ENCODE measurements at regions not wholly inside any gene's neighbourhood (a gene's known extent, or its start where the extent isn't known, plus 50 kb on each side); places are given as distances from the start of the nearest gene placed in this dataset.

DNA sequence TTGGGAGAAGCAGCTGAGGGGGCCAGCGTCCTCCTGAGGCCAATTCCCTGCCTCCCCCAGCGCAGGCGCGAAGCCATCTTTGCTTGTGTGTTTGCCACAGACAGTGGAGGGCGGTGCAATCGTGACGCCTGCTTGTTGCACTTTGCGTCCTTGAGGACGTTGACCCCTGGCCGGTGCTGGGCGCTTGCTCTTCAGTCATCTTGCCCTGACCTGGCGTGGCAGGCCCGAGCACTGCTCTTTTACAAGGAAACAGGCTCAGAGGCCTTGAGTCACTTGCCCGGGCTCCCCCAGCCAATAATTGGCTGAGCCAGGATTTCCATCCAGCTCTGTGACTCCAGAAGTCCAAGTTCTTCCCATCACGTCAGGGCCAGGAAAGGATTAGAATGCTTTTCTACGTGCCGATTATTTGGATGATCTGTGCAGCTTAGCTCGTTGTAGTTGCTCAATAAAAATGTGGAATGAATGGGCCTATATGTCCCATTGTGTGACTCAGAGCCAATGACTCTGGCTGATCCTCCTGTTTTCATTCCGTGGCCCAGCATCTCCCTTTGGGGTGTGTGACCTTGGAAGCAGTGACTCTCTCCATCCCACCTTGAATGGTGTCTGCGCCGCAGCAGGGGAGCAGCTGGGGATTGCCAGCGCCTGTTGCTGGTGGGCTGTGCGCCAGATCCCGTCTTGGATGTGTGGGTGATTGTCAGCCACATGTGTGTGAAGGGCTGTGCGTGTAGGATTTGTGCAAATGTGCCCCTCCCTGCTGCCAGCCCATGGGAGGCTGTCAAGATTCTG is 214.1 kb downstream of the SEC14L1 start (continued):
- TF ChIP-seq HOXA9 (CRISPR knock-in tag; IDR thresholded peaks at IDR 0.05; ENCODE audit: borderline replicate concordance) (no peak), SP2 (CRISPR knock-in tag; IDR thresholded peaks at IDR 0.05) (no peak), ZNF468 (CRISPR knock-in tag; IDR thresholded peaks at IDR 0.05) (0 out of 2 replicates have a peak, but pooled peaks have one; percentile 69), SKI (IDR thresholded peaks at IDR 0.05; ENCODE audit: partially characterized antibody) (peak; percentile 86), EED (CRISPR knock-in tag; IDR thresholded peaks at IDR 0.05) (peak; percentile 81; the same call in 1 of the 2 replicates), ZNF672 (CRISPR knock-in tag; IDR thresholded peaks at IDR 0.05) (no peak), FOXA1 (IDR thresholded peaks at IDR 0.05) (no peak), FOXA1 (CRISPR knock-in tag; IDR thresholded peaks at IDR 0.05) (peak; percentile 75), MIER3 (CRISPR knock-in tag; IDR thresholded peaks at IDR 0.05; ENCODE audit: borderline replicate concordance) (peak; percentile 96), CREB1 (IDR thresholded peaks at IDR 0.05) (peak; percentile 82), CREB1 (CRISPR knock-in tag; IDR thresholded peaks at IDR 0.05) (peak; percentile 60; the same call in 1 of the 2 replicates), ZNF292 (CRISPR knock-in tag; IDR thresholded peaks at IDR 0.05; ENCODE audit: borderline replicate concordance, low read depth) (peak; percentile 96), STAG1 (CRISPR knock-in tag; IDR thresholded peaks at IDR 0.05) (peak; percentile 39), FOSL1 (CRISPR knock-in tag; IDR thresholded peaks at IDR 0.05; ENCODE audit: borderline replicate concordance) (no peak), ZSCAN21 (CRISPR knock-in tag; IDR thresholded peaks at IDR 0.05; ENCODE audit: borderline replicate concordance) (peak; percentile 88; the same call in 1 of the 2 replicates), ZFAT (CRISPR knock-in tag; conservative IDR thresholded peaks at IDR 0.05) (no peak)
- TF ChIP-seq, protein P1, sequence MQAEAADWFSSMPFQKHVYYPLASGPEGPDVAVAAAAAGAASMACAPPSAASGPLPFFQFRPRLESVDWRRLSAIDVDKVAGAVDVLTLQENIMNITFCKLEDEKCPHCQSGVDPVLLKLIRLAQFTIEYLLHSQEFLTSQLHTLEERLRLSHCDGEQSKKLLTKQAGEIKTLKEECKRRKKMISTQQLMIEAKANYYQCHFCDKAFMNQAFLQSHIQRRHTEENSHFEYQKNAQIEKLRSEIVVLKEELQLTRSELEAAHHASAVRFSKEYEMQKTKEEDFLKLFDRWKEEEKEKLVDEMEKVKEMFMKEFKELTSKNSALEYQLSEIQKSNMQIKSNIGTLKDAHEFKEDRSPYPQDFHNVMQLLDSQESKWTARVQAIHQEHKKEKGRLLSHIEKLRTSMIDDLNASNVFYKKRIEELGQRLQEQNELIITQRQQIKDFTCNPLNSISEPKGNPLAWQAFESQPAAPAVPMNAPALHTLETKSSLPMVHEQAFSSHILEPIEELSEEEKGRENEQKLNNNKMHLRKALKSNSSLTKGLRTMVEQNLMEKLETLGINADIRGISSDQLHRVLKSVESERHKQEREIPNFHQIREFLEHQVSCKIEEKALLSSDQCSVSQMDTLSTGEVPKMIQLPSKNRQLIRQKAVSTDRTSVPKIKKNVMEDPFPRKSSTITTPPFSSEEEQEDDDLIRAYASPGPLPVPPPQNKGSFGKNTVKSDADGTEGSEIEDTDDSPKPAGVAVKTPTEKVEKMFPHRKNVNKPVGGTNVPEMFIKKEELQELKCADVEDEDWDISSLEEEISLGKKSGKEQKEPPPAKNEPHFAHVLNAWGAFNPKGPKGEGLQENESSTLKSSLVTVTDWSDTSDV (CRISPR knock-in tag; IDR thresholded peaks at IDR 0.05): no peak
- TF ChIP-seq, protein P2, sequence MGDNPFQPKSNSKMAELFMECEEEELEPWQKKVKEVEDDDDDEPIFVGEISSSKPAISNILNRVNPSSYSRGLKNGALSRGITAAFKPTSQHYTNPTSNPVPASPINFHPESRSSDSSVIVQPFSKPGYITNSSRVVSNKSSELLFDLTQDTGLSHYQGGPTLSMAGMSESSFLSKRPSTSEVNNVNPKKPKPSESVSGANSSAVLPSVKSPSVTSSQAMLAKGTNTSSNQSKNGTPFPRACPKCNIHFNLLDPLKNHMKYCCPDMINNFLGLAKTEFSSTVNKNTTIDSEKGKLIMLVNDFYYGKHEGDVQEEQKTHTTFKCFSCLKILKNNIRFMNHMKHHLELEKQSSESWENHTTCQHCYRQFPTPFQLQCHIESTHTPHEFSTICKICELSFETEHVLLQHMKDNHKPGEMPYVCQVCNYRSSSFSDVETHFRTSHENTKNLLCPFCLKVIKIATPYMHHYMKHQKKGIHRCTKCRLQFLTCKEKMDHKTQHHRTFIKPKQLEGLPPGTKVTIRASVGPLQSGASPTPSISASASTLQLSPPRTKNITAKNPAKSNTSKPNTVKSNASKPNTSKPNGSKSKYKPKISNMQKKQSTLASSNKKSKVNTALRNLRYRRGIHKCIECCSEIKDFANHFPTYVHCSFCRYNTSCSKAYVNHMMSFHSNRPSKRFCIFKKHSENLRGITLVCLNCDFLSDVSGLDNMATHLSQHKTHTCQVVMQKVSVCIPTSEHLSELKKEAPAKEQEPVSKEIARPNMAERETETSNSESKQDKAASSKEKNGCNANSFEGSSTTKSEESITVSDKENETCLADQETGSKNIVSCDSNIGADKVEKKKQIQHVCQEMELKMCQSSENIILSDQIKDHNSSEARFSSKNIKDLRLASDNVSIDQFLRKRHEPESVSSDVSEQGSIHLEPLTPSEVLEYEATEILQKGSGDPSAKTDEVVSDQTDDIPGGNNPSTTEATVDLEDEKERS (CRISPR knock-in tag; IDR thresholded peaks at IDR 0.05): peak; percentile 87
- TF ChIP-seq, protein P3, sequence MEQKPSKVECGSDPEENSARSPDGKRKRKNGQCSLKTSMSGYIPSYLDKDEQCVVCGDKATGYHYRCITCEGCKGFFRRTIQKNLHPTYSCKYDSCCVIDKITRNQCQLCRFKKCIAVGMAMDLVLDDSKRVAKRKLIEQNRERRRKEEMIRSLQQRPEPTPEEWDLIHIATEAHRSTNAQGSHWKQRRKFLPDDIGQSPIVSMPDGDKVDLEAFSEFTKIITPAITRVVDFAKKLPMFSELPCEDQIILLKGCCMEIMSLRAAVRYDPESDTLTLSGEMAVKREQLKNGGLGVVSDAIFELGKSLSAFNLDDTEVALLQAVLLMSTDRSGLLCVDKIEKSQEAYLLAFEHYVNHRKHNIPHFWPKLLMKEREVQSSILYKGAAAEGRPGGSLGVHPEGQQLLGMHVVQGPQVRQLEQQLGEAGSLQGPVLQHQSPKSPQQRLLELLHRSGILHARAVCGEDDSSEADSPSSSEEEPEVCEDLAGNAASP (CRISPR knock-in tag; IDR thresholded peaks at IDR 0.05; ENCODE audit: borderline replicate concordance): peak; percentile 96
- TF ChIP-seq, protein P4, sequence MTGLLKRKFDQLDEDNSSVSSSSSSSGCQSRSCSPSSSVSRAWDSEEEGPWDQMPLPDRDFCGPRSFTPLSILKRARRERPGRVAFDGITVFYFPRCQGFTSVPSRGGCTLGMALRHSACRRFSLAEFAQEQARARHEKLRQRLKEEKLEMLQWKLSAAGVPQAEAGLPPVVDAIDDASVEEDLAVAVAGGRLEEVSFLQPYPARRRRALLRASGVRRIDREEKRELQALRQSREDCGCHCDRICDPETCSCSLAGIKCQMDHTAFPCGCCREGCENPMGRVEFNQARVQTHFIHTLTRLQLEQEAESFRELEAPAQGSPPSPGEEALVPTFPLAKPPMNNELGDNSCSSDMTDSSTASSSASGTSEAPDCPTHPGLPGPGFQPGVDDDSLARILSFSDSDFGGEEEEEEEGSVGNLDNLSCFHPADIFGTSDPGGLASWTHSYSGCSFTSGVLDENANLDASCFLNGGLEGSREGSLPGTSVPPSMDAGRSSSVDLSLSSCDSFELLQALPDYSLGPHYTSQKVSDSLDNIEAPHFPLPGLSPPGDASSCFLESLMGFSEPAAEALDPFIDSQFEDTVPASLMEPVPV (CRISPR knock-in tag; IDR thresholded peaks at IDR 0.05): peak; percentile 92

Data from HepG2 (cell line).